ENCODE measurements at regions not wholly inside any gene's neighbourhood (a gene's known extent, or its start where the extent isn't known, plus 50 kb on each side); places are given as distances from the start of the nearest gene placed in this dataset.

- TF ChIP-seq CTCF (IDR thresholded peaks at IDR 0.05) (no peak), REST (IDR thresholded peaks at IDR 0.05; ENCODE audit: insufficient read depth in 1 of 2, low read depth in 2 of 2, low read length in 1 of 2) (no peak)
Observed at GRCh38 chr1:164188497-164188896, 370.5 kb upstream of the PBX1 start.
